ENCODE measurements at regions not wholly inside any gene's neighbourhood (a gene's known extent, or its start where the extent isn't known, plus 50 kb on each side); places are given as distances from the start of the nearest gene placed in this dataset.

DNA sequence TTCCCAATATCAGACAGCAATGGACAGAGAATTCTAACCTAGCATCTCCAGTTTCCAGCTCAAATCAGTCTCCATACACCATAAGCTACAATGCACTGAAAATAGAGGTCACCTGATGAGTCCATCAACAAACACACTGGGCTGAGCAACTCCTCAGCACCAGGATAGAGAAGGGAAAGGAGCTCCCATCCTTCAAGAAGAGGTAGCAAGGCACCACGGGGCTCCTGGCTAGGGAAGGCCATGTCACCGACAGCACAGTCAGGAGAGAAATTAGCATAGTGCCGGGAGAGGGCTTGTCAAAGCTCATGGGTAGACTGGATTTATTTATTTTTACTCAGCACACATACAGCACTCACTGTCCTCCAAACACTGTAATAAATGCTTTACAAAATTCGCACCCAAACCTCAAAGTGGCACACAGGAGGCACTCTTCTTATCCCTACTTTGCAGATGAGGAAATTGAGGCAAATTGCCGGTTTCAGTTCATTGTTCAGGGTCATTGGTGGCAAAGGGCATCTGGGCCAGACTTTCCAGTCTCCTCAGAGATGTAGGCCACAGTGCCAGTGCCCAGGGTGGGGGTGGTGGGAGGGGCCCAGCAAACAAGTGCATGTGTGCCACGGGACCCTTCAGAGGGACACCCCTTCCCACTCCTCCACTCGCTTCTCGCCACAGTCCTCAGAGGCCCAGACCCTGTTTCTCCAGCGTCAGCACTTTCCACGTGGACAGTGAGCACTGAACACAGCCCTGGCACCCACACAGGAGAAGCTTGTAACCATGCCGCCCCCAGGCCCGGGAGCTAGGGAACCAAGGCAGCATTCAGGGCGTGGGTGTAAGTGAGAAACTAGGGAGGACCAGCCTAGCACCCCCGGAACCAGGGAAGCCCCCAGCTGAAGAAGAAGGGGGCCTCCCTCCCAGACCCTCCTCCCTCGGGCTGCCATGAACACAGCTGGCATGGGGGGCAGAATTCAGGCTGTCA lies 1417.4 kb downstream of the TBC1D22A start:
- Histone ChIP-seq H3K36me3 (ENCODE audit: control insufficient read depth, insufficient read depth, low read length) (no peaks in the 10 kb centered on the region), H3K27ac (ENCODE audit: low read length) (no peak overlapping the region), H3K4me3 (ENCODE audit: low read length) (no peak overlapping the region), H3K27me3 (ENCODE audit: control insufficient read depth, insufficient read depth, low read length) (no peaks in the 10 kb centered on the region), H3K4me1 (ENCODE audit: control insufficient read depth, insufficient read depth, low read length) (peaks cover 3% of the 10 kb centered on the region), H3K9me3 (ENCODE audit: control insufficient read depth, insufficient read depth, low read length) (no peaks in the 10 kb centered on the region)
- ATAC-seq (no peak), DNase-seq (no peak)
- H3K4me1 Mint-ChIP-seq, result peaks cover 5 to 12% of the 10 kb centered on the region in 2 donors
- intact Hi-C loops (cut with micrococcal nuclease), result no loop called here
- H3K27me3 Mint-ChIP-seq (ENCODE audit: low read depth in 2 of 2), result peaks cover 19 to 24% of the 10 kb centered on the region in 2 donors
- no peak overlapping the region for H3K4me3 Mint-ChIP-seq
- TF ChIP-seq CTCF (IDR thresholded peaks at IDR 0.05), result no peak
- no peaks in the 10 kb centered on the region for H3K36me3 Mint-ChIP-seq
- no peak overlapping the region for H3K27ac Mint-ChIP-seq
- WGBS (ENCODE audit: insufficient coverage), result 87% methylated on average over 13 of the region's 15 CpGs
- no peaks in the 10 kb centered on the region for H3K9me3 Mint-ChIP-seq

GRCh38 chr22:48178536-48178935 lies 1416.1 kb downstream of the TBC1D22A start:
- H3K9me3 Mint-ChIP-seq, result no peaks in the 10 kb centered on the region
- Histone ChIP-seq H3K4me3 (ENCODE audit: low read length) (no peak overlapping the region), H3K27ac (ENCODE audit: low read length) (no peak overlapping the region), H3K27me3 (ENCODE audit: control insufficient read depth, insufficient read depth, low read length) (no peaks in the 10 kb centered on the region), H3K4me1 (ENCODE audit: control insufficient read depth, insufficient read depth, low read length) (no peaks in the 10 kb centered on the region), H3K36me3 (ENCODE audit: control insufficient read depth, insufficient read depth, low read length) (no peaks in the 10 kb centered on the region), H3K9me3 (ENCODE audit: control insufficient read depth, insufficient read depth, low read length) (no peaks in the 10 kb centered on the region)
- peaks cover 13 to 16% of the 10 kb centered on the region in 2 donors for H3K27me3 Mint-ChIP-seq (ENCODE audit: low read depth in 2 of 2)
- H3K36me3 Mint-ChIP-seq, result no peaks in the 10 kb centered on the region
- ATAC-seq (no peak), DNase-seq (no peak)
- no peak overlapping the region for H3K27ac Mint-ChIP-seq
- intact Hi-C loops (cut with micrococcal nuclease), result no loop called here
- WGBS (ENCODE audit: insufficient coverage), result 94% methylated on average over 7 of the region's 7 CpGs
- H3K4me3 Mint-ChIP-seq, result no peak overlapping the region
- no peaks in the 10 kb centered on the region for H3K4me1 Mint-ChIP-seq
- TF ChIP-seq CTCF (IDR thresholded peaks at IDR 0.05), result no peak

- no peak for TF ChIP-seq CTCF (IDR thresholded peaks at IDR 0.05)
- no peaks in the 10 kb centered on the region for H3K36me3 ChIP-seq (ENCODE audit: control insufficient read depth, insufficient read depth, low read length)
- H3K4me3 Mint-ChIP-seq, result no peak overlapping the region
- 87% methylated on average over 5 of the region's 5 CpGs for WGBS (ENCODE audit: insufficient coverage)
- H3K4me3 ChIP-seq (ENCODE audit: low read length), result no peak overlapping the region
- H3K9me3 Mint-ChIP-seq, result no peaks in the 10 kb centered on the region
- H3K27ac ChIP-seq (ENCODE audit: low read length), result no peak overlapping the region
- no peaks in the 10 kb centered on the region for H3K36me3 Mint-ChIP-seq
- intact Hi-C loops (cut with micrococcal nuclease), result no loop called here
- H3K4me1 Mint-ChIP-seq, result no peaks in the 10 kb centered on the region
- H3K27me3 ChIP-seq (ENCODE audit: control insufficient read depth, insufficient read depth, low read length), result no peaks in the 10 kb centered on the region
- DNase-seq (no peak), ATAC-seq (no peak)
- H3K9me3 ChIP-seq (ENCODE audit: control insufficient read depth, insufficient read depth, low read length), result no peaks in the 10 kb centered on the region
- H3K27ac Mint-ChIP-seq, result no peak overlapping the region
- peaks cover 13 to 16% of the 10 kb centered on the region in 2 donors for H3K27me3 Mint-ChIP-seq (ENCODE audit: low read depth in 2 of 2)
- no peaks in the 10 kb centered on the region for H3K4me1 ChIP-seq (ENCODE audit: control insufficient read depth, insufficient read depth, low read length)
These were observed 1415.2 kb downstream of the TBC1D22A start for GRCh38 chr22:48177631-48178030.
